ENCODE measurements at regions not wholly inside any gene's neighbourhood (a gene's known extent, or its start where the extent isn't known, plus 50 kb on each side); places are given as distances from the start of the nearest gene placed in this dataset.

- H3K36me3 ChIP-seq (ENCODE audit: insufficient read depth, low read length): no peaks in the 10 kb centered on the region
- H3K4me2 ChIP-seq (ENCODE audit: low read length): no peak overlapping the region
- H3K27me3 ChIP-seq (ENCODE audit: insufficient read depth, low read depth, low read length): no peaks in the 10 kb centered on the region
- H3K27ac ChIP-seq (ENCODE audit: low read length): no peak overlapping the region
- H2AFZ ChIP-seq (ENCODE audit: low read depth, low read length): no peak overlapping the region
- H3K9me3 ChIP-seq (ENCODE audit: low read length): no peaks in the 10 kb centered on the region
- no peaks in the 10 kb centered on the region for H3K9me2 ChIP-seq (ENCODE audit: insufficient read depth, low read length)
- TF ChIP-seq REST (IDR thresholded peaks at IDR 0.05; ENCODE audit: borderline replicate concordance) (no peak), SMC3 (conservative IDR thresholded peaks at IDR 0.05; ENCODE audit: poor library complexity) (no peak), EP300 (conservative IDR thresholded peaks at IDR 0.05; ENCODE audit: poor library complexity, severe bottlenecking) (no peak), MXI1 (conservative IDR thresholded peaks at IDR 0.05; ENCODE audit: poor library complexity, severe bottlenecking) (no peak), RAD21 (conservative IDR thresholded peaks at IDR 0.05) (no peak), EZH2 (IDR thresholded peaks at IDR 0.05; ENCODE audit: borderline replicate concordance, insufficient read depth, low read length, poor library complexity, severe bottlenecking) (no peak), POLR2AphosphoS5 (IDR thresholded peaks at IDR 0.05) (no peak), TAF1 (IDR thresholded peaks at IDR 0.05; ENCODE audit: low read depth) (no peak), CTCF (IDR thresholded peaks at IDR 0.05; ENCODE audit: poor library complexity, severe bottlenecking) (no peak)
- H3K9ac ChIP-seq (ENCODE audit: low read length): no peak overlapping the region
- H4K20me1 ChIP-seq (ENCODE audit: insufficient read depth): no peaks in the 10 kb centered on the region
- H3K79me2 ChIP-seq (replicated peaks; ENCODE audit: insufficient read depth, low read length): no peaks in the 10 kb centered on the region
- no peaks in the 10 kb centered on the region for H3F3A ChIP-seq (ENCODE audit: insufficient read depth, low read length, poor library complexity, severe bottlenecking)
- H3K4me3 ChIP-seq (ENCODE audit: low read length): no peak overlapping the region
Measured at GRCh38 chr9:86669422-86669821, 277.9 kb downstream of the GAS1 start.

GRCh38 chr9:86668488-86668887 lies 278.8 kb downstream of the GAS1 start:
- Histone ChIP-seq H3K4me2 (ENCODE audit: low read length) (no peak overlapping the region), H3K79me2 (replicated peaks; ENCODE audit: insufficient read depth, low read length) (no peaks in the 10 kb centered on the region), H3K36me3 (ENCODE audit: insufficient read depth, low read length) (no peaks in the 10 kb centered on the region), H4K20me1 (ENCODE audit: insufficient read depth) (no peaks in the 10 kb centered on the region), H3K27ac (ENCODE audit: low read length) (no peak overlapping the region), H2AFZ (ENCODE audit: low read depth, low read length) (no peak overlapping the region), H3K9me2 (ENCODE audit: insufficient read depth, low read length) (no peaks in the 10 kb centered on the region), H3F3A (ENCODE audit: insufficient read depth, low read length, poor library complexity, severe bottlenecking) (no peaks in the 10 kb centered on the region), H3K27me3 (ENCODE audit: insufficient read depth, low read depth, low read length) (no peaks in the 10 kb centered on the region), H3K4me3 (ENCODE audit: low read length) (no peak overlapping the region), H3K9ac (ENCODE audit: low read length) (no peak overlapping the region), H3K9me3 (ENCODE audit: low read length) (no peaks in the 10 kb centered on the region)
- TF ChIP-seq POLR2AphosphoS5 (IDR thresholded peaks at IDR 0.05): no peak
- no peak for TF ChIP-seq RAD21 (conservative IDR thresholded peaks at IDR 0.05)
- TF ChIP-seq EZH2 (IDR thresholded peaks at IDR 0.05; ENCODE audit: borderline replicate concordance, insufficient read depth, low read length, poor library complexity, severe bottlenecking): no peak
- no peak for TF ChIP-seq EP300 (conservative IDR thresholded peaks at IDR 0.05; ENCODE audit: poor library complexity, severe bottlenecking)
- no peak for TF ChIP-seq TAF1 (IDR thresholded peaks at IDR 0.05; ENCODE audit: low read depth)
- no peak for TF ChIP-seq MXI1 (conservative IDR thresholded peaks at IDR 0.05; ENCODE audit: poor library complexity, severe bottlenecking)
- TF ChIP-seq CTCF (IDR thresholded peaks at IDR 0.05; ENCODE audit: poor library complexity, severe bottlenecking): no peak
- TF ChIP-seq REST (IDR thresholded peaks at IDR 0.05; ENCODE audit: borderline replicate concordance): no peak
- TF ChIP-seq SMC3 (conservative IDR thresholded peaks at IDR 0.05; ENCODE audit: poor library complexity): no peak

All from neural cell (in vitro differentiated cells).